Mucosa of rectum (tissue), 2 donors: ENCODE measurements at regions not wholly inside any gene's neighbourhood (a gene's known extent, or its start where the extent isn't known, plus 50 kb on each side); places are given as distances from the start of the nearest gene placed in this dataset.

Source experiments
- H3K27ac ChIP-seq, 2 donors: one replicate each; pipeline ENCODE4 v1.7.0; 2013; ENCODE audit warnings: inconsistent platforms in 2 of 2, low read depth in 2 of 2, low read length in 2 of 2
- H3K27me3 ChIP-seq, 2 donors: one replicate each; pipeline ENCODE4 v1.7.0; 2013; ENCODE audit warnings: low read length in 2 of 2; ENCODE audit not compliant: control insufficient read depth in 2 of 2, insufficient read depth in 2 of 2
- H3K36me3 ChIP-seq, 2 donors: one replicate each; pipeline ENCODE4 v1.7.0; 2013; ENCODE audit warnings: low read length in 2 of 2; ENCODE audit not compliant: control insufficient read depth in 2 of 2, insufficient read depth in 2 of 2
- H3K4me1 ChIP-seq, 2 donors: one replicate each; pipeline ENCODE4 v1.7.0; 2013; ENCODE audit warnings: low read length in 2 of 2, mild to moderate bottlenecking in 1 of 2; ENCODE audit not compliant: control insufficient read depth in 2 of 2, insufficient read depth in 2 of 2
- H3K4me3 ChIP-seq, 2 donors: one replicate each; pipeline ENCODE4 v1.7.0; 2013; ENCODE audit warnings: low read length in 2 of 2
- H3K9ac ChIP-seq, 2 donors: one replicate each; pipeline ENCODE4 v1.7.0; 2013; ENCODE audit warnings: low read length in 2 of 2, low read depth in 1 of 2, mild to moderate bottlenecking in 1 of 2
- H3K9me3 ChIP-seq, 2 donors: one replicate each; pipeline ENCODE4 v1.7.0; 2013; ENCODE audit warnings: low read length in 2 of 2; ENCODE audit not compliant: control insufficient read depth in 2 of 2
- donor health status: healthy.
- donor health status: Normal muscosa, but diverticular disease.

DNA sequence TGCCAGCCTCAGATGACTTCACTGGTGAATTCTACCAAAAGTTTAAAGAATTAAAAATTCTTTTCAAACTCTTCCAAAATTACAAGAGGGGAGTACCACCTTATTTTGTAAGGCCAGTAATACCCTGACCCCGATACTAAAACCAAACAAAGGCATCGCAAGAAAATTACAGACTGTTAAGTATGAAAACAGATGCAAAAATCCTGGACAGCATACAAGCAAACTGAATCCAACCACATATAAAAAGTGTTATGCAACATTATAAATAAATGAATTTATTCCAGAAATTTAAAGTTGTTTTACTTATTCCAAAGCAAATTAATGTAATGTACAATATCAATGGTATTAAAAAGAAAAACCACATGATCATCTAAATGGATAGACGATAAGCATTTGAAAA, 873.6 kb upstream of the GJE1 start:
- Histone ChIP-seq H3K9me3 (no peaks in the 10 kb centered on the region), H3K27me3 (no peaks in the 10 kb centered on the region), H3K4me3 (no peak overlapping the region), H3K27ac (no peak overlapping the region), H3K9ac (no peak overlapping the region), H3K36me3 (no peaks in the 10 kb centered on the region), H3K4me1 (no peaks in the 10 kb centered on the region)

DNA sequence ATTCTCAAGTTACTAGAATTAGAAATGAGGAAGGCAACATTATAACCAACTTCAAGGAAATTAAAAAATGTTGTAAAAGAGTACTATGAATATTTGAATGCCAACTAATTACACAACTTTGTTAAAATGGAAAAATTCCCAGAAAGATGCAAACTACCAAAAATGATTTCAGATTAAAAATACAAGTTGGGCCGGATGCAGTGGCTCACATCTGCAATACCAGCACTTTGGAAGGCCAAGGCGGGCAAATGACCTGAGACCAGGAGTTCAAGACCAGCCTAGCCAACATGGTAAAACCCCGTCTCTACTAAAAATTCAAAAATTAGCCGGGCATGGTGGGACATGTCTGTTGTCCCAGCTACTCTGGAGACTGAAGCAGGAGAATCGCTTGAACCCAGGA, 874.2 kb upstream of the GJE1 start:
- H3K4me1 ChIP-seq, result no peaks in the 10 kb centered on the region
- no peak overlapping the region for H3K27ac ChIP-seq
- H3K9me3 ChIP-seq, result no peaks in the 10 kb centered on the region
- H3K4me3 ChIP-seq, result no peak overlapping the region
- no peaks in the 10 kb centered on the region for H3K27me3 ChIP-seq
- no peaks in the 10 kb centered on the region for H3K36me3 ChIP-seq
- no peak overlapping the region for H3K9ac ChIP-seq

DNA sequence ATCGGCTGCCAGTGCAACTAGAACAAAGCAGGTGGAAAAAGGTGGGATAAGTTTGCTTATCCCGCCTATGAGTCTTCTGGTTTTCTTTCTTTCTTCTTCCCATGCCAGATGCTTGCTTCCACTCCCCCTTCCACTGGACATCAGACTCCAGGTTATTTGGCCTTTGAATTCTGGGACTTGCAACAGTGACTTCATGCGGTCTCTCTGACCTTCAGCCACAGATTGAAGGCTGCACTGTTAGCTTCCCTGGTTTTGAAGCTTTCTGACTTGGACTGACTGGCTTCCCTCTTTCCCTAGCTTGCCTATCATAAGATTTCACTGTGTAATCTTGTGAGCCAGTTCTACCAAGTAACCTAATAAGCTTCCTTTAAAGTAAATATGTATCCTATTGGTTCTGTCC, 878.4 kb upstream of the GJE1 start:
- H3K36me3 ChIP-seq, result no peaks in the 10 kb centered on the region
- H3K4me3 ChIP-seq, result no peak overlapping the region
- H3K27ac ChIP-seq, result no peak overlapping the region
- no peak overlapping the region for H3K9ac ChIP-seq
- no peaks in the 10 kb centered on the region for H3K9me3 ChIP-seq
- no peaks in the 10 kb centered on the region for H3K4me1 ChIP-seq
- no peaks in the 10 kb centered on the region for H3K27me3 ChIP-seq

DNA sequence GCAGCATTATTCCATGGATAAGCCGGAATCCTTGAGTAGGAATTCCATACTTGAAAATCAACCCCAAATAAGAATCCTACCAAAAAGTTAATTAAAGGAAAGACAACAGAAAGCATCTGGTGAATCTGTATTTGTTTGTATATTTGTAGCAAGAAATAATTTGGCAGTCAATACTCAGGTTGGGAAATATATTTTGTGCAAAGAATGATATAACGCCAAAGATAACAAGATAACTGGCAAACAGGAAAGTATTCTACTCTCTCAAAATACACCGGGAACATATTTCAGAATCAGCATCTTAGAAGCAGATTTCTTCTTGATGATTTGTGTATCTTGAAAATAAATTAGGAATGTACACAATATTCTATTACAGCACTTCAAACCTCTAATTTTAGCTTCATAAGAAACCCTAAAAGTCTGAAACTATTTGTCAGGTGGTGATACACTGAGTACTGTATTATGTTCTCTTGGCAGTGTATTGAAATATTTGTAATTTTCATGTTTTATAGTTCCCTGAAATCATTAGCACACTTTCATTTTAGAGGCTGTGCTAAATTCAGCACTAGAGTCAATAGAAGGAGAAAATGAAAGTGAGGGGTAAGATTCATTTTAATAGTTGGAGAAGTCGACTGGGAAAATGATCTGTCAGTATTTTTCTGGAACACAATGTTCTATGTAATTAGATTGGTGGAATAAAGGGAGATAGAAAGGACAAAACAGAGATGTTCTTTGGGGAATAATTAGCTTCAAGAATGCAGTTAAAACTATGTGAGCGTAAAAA, 879.7 kb upstream of the GJE1 start:
- Histone ChIP-seq H3K27ac (no peak overlapping the region), H3K9ac (no peak overlapping the region), H3K27me3 (no peaks in the 10 kb centered on the region), H3K4me3 (no peak overlapping the region), H3K4me1 (no peaks in the 10 kb centered on the region), H3K9me3 (no peaks in the 10 kb centered on the region), H3K36me3 (no peaks in the 10 kb centered on the region)

DNA sequence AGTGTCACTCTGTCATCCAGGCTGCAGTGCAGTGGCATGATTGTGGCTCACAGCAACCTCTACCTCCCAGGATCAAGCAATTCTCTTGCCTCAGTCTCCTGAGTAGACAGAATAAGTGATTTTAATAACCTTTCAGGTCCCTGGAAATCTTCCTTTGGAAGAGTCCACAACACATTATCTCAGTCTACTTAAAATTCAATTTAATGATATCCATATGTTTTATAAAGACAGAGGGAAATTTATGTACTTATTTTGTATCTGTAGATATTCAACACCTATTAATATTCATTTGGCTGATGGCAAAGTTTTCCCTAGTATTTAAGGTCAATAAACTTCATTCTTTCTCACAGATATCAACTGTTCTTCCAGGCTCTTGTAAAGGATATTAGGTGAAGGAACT, 881.4 kb upstream of the GJE1 start:
- Histone ChIP-seq H3K9ac (no peak overlapping the region), H3K4me1 (no peaks in the 10 kb centered on the region)

DNA sequence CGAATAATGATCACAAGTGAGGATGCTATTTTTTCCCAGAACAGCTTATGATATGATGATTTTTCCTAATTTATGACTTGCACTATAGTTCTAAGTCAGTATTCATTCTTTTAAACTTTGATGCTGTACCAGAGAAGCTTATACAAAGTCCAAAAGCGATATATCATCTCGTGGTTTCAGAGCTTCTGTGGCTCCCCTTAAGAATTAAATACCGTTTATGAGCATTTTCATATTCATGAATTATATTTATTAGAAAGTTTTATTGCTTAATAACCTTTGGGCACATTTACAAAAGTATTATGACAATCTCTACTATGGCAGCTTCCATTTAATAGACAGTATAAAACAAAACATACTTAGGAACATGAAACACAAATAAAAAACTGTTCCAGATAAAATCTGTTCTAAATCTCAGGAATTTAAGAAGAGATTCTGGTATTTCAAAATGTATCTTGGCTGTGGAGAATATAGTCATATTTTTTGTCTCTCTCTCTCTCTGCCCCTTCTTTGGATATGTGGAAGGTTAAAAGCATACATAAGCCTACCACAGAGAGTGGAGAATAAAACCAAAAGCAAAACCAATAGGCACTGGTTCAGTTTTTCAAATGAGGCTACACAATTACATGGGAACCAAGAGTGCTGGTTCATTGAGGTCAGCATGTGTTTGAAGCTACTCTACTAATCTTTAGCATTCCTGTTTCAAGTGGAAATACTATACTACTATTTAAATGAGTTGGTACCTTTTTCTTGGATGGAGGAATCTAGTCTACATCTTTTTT, 884.5 kb upstream of the GJE1 start:
- no peak overlapping the region for H3K27ac ChIP-seq
- no peaks in the 10 kb centered on the region for H3K9me3 ChIP-seq
- H3K4me3 ChIP-seq, result no peak overlapping the region
- H3K4me1 ChIP-seq, result no peaks in the 10 kb centered on the region
- H3K9ac ChIP-seq, result no peak overlapping the region
- H3K36me3 ChIP-seq, result no peaks in the 10 kb centered on the region
- no peaks in the 10 kb centered on the region for H3K27me3 ChIP-seq

More for the DNA sequence above, 881.4 kb upstream of the GJE1 start:
- Histone ChIP-seq H3K36me3 (no peaks in the 10 kb centered on the region), H3K9me3 (no peaks in the 10 kb centered on the region), H3K27ac (no peak overlapping the region), H3K27me3 (no peaks in the 10 kb centered on the region), H3K4me3 (no peak overlapping the region)

DNA sequence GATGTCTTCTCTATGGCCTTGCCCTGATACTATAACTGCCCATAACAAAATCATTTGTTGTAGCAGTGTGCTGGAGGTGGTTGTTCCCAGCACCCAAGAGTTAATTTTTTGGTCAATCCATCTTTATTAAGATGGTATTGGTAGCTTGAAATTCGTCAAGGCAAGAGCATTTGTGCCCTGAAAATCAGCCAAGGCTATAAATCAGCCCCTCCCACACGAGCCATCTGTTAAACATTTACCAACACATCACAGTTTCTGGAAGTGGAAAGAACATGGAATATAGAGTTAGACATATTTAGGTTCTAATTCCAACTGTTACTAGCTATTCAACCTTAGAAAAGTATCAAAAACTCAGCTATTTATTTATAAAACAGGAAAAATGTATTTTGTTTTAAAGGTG, 888.4 kb upstream of the GJE1 start:
- no peak overlapping the region for H3K4me3 ChIP-seq
- H3K4me1 ChIP-seq, result no peaks in the 10 kb centered on the region
- H3K27me3 ChIP-seq, result no peaks in the 10 kb centered on the region
- H3K9ac ChIP-seq, result no peak overlapping the region
- H3K9me3 ChIP-seq, result no peaks in the 10 kb centered on the region
- no peaks in the 10 kb centered on the region for H3K36me3 ChIP-seq
- no peak overlapping the region for H3K27ac ChIP-seq

DNA sequence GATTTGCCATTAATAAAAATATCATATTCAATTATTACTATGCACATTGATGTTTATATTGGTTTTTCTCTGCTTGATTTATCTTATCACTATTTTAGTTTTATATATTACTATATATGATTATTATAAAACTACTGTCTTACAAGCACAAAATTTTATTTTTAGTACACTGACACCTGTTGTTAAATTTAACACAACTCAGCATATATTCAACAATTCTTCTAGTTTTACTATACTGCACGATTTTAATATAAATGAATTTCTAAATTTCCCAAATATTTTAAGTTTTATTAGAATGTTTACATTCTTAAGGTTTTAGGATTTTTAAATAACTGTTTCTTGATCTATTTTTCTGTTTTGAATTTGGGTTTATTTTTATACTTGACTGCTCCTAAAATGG, 889.8 kb upstream of the GJE1 start:
- H3K9ac ChIP-seq, result no peak overlapping the region
- no peak overlapping the region for H3K27ac ChIP-seq
- H3K36me3 ChIP-seq, result no peaks in the 10 kb centered on the region
- H3K4me3 ChIP-seq, result no peak overlapping the region
- no peaks in the 10 kb centered on the region for H3K4me1 ChIP-seq
- H3K9me3 ChIP-seq, result no peaks in the 10 kb centered on the region
- H3K27me3 ChIP-seq, result no peaks in the 10 kb centered on the region

DNA sequence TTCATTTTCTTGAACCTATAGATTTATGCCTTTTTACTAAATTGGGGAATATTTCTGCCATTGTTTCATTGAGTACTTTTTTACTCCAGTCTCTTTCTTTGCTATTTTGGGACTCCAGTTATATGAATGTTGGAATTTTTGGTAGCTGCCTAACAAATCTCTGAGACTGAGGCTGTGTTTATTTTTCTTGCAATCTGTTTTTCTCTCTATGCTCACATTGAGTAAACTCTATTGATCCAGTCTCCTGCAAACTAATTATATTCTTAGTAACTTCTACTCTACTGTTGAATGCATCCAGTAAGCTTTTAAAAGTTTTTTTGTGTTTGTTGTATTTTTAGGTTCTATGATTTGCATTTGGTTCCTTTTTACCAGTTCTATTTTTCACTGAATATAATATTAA, 903.4 kb upstream of the GJE1 start:
- Histone ChIP-seq H3K9me3 (no peaks in the 10 kb centered on the region), H3K4me1 (no peaks in the 10 kb centered on the region), H3K36me3 (no peaks in the 10 kb centered on the region), H3K27me3 (no peaks in the 10 kb centered on the region), H3K9ac (no peak overlapping the region), H3K27ac (no peak overlapping the region), H3K4me3 (no peak overlapping the region)

DNA sequence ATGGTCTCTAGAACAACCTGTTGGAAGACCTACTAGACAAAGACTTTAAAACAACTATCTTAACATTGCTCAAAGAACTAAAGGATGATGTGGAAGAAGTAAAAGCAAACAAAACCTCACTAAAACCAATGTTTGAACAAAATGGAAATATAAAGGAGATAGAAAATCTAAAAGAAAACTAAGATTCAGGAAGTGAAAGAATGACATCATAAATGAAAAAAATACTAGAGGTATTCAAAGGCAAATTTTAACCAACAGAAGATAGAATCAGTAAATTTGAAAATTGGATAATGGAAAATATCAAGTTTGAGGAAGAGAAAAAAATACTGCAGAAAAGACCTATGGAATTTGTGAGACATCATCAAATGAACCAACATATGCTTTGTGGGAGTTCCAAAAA, 914.1 kb upstream of the GJE1 start:
- no peak overlapping the region for H3K9ac ChIP-seq
- no peak overlapping the region for H3K4me3 ChIP-seq
- H3K27me3 ChIP-seq, result no peaks in the 10 kb centered on the region
- no peak overlapping the region for H3K27ac ChIP-seq
- no peaks in the 10 kb centered on the region for H3K36me3 ChIP-seq
- H3K9me3 ChIP-seq, result no peaks in the 10 kb centered on the region
- no peaks in the 10 kb centered on the region for H3K4me1 ChIP-seq
